ENCODE measurements at regions not wholly inside any gene's neighbourhood (a gene's known extent, or its start where the extent isn't known, plus 50 kb on each side); places are given as distances from the start of the nearest gene placed in this dataset.

DNA sequence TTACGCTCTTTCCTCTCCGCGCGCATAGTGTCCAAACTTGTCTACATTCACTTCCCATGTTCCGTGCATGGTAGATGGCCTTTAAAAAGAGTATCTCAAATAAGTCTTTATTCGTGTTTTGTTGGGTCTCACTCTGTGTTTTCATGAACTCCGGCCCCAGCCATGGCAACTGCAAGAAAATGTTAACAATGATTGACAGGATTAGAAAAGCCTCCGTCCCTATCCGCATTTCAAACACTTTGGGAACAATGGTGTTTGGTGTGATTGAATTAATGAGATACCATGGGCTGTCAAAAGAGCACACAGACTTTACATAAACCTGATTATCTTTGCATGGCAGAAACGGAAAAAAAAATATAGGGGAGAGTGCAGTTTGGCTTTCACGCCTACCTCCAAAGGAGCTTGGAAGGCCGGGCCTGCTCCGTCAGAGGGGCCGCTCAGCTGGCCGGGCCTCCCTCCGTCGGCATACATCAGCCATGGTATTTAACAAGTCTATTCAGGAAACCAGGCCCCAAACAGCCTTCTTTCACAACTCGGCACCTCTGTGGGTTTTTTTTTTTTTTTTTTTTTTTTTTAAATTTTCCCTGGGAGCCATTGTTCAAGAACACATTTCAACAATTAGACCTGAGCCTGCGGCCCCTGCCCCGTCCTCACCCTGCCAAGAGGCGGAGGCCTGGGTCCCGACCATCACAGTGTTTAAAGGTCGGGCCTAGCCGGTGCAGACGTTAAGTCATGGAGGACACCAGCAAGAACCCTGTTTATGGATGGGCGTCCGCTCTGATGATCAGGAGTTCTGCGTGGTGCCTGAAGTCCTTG, 323.8 kb upstream of the IRX4 start:
- H4K20me1 ChIP-seq (ENCODE audit: insufficient read depth, low read length): no peaks in the 10 kb centered on the region
- H3K36me3 ChIP-seq (replicated peaks; ENCODE audit: insufficient read depth, low read length): no peaks in the 10 kb centered on the region
- no peak overlapping the region for H3K4me2 ChIP-seq (ENCODE audit: low read depth, low read length)
- no peaks in the 10 kb centered on the region for H3K79me2 ChIP-seq (ENCODE audit: low read length)
- no peaks in the 10 kb centered on the region for H3K9me2 ChIP-seq (replicated peaks; ENCODE audit: insufficient read depth, low read length)
- H3K27me3 ChIP-seq (replicated peaks; ENCODE audit: insufficient read depth, low read length): no peaks in the 10 kb centered on the region
- DNase-seq: no peak
- H2AFZ ChIP-seq (ENCODE audit: low read length): no peak overlapping the region
- H3K9me3 ChIP-seq (replicated peaks; ENCODE audit: insufficient read depth, low read length): no peaks in the 10 kb centered on the region
- TF ChIP-seq, protein P1, sequence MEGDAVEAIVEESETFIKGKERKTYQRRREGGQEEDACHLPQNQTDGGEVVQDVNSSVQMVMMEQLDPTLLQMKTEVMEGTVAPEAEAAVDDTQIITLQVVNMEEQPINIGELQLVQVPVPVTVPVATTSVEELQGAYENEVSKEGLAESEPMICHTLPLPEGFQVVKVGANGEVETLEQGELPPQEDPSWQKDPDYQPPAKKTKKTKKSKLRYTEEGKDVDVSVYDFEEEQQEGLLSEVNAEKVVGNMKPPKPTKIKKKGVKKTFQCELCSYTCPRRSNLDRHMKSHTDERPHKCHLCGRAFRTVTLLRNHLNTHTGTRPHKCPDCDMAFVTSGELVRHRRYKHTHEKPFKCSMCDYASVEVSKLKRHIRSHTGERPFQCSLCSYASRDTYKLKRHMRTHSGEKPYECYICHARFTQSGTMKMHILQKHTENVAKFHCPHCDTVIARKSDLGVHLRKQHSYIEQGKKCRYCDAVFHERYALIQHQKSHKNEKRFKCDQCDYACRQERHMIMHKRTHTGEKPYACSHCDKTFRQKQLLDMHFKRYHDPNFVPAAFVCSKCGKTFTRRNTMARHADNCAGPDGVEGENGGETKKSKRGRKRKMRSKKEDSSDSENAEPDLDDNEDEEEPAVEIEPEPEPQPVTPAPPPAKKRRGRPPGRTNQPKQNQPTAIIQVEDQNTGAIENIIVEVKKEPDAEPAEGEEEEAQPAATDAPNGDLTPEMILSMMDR (IDR thresholded peaks at IDR 0.05; ENCODE audit: low read length): no peak
- TF ChIP-seq EZH2 (optimal IDR thresholded peaks at IDR 0.05; ENCODE audit: low read depth, low read length) (no peak), EZH2phosphoT487 (IDR thresholded peaks at IDR 0.05; ENCODE audit: low read length) (no peak)
- H3K4me1 ChIP-seq (ENCODE audit: low read length): no peaks in the 10 kb centered on the region
- no peaks in the 10 kb centered on the region for H3F3A ChIP-seq (ENCODE audit: insufficient read depth, low read length)
- H3K27ac ChIP-seq (ENCODE audit: low read length): no peak overlapping the region
- no peak overlapping the region for H3K4me3 ChIP-seq (ENCODE audit: low read length)
- no peak overlapping the region for H3K9ac ChIP-seq (ENCODE audit: low read length)

DNA sequence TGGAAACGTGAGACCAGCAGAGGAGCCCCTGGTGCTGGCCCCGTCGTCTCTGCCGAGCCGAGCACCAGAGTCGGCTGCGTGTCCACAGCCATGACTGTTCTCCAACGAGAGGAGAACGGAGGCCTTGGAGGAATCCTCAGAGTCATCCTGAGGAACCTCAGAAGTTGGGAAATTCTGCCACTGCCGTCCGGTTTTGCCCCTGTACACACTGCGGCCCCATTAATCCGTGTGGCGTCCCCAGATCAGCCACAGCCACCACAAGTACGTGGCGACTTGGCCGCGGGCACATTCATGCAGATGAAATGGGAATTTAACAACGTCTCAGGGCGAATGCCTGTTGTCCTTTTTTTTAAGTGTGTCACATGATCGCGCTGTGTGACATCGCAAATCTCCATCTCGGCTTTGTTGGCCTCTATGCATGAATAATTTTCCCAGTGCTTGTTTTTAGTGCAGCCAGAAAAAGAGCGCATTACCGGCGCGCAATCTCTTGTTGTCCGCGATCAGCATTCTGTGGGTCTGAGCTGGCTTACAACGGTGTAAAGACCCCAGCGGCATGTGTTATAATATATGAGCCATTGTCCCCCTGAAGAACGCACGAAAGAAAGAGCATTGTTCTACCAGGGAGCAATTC, 323.0 kb upstream of the IRX4 start:
- Histone ChIP-seq H3K27ac (ENCODE audit: low read length) (no peak overlapping the region), H2AFZ (ENCODE audit: low read length) (no peak overlapping the region), H3K36me3 (replicated peaks; ENCODE audit: insufficient read depth, low read length) (no peaks in the 10 kb centered on the region), H3K9me3 (replicated peaks; ENCODE audit: insufficient read depth, low read length) (no peaks in the 10 kb centered on the region), H3K4me1 (ENCODE audit: low read length) (no peaks in the 10 kb centered on the region), H3K4me2 (ENCODE audit: low read depth, low read length) (no peak overlapping the region), H3K9ac (ENCODE audit: low read length) (no peak overlapping the region), H4K20me1 (ENCODE audit: insufficient read depth, low read length) (no peaks in the 10 kb centered on the region), H3K9me2 (replicated peaks; ENCODE audit: insufficient read depth, low read length) (no peaks in the 10 kb centered on the region), H3F3A (ENCODE audit: insufficient read depth, low read length) (no peaks in the 10 kb centered on the region), H3K27me3 (replicated peaks; ENCODE audit: insufficient read depth, low read length) (no peaks in the 10 kb centered on the region), H3K79me2 (ENCODE audit: low read length) (no peaks in the 10 kb centered on the region), H3K4me3 (ENCODE audit: low read length) (no peak overlapping the region)
- TF ChIP-seq EZH2 (optimal IDR thresholded peaks at IDR 0.05; ENCODE audit: low read depth, low read length): no peak
- TF ChIP-seq, protein P1 (IDR thresholded peaks at IDR 0.05; ENCODE audit: low read length): no peak
- TF ChIP-seq EZH2phosphoT487 (IDR thresholded peaks at IDR 0.05; ENCODE audit: low read length): no peak
- no peak for DNase-seq

DNA sequence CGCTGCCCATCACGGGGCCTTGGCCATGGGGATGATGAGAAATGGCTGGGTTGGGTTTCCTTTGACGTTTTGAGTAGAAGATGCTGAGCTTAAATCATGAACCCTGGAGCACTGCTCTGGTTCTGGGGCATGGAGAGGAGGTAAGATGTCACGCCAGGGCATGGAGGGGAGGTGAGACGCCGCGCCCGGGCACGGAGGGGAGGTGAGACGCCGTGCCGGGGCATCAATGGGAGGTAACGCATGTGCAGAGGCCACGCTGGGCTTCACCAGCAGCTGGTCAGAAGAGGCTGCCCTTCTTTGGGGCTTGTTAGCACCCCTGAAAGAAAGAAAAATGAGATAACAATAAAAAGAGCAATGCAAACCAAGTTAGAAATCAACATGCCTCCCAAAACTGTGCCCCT, 322.5 kb upstream of the IRX4 start:
- Histone ChIP-seq H3K9me3 (replicated peaks; ENCODE audit: insufficient read depth, low read length) (no peaks in the 10 kb centered on the region), H4K20me1 (ENCODE audit: insufficient read depth, low read length) (no peaks in the 10 kb centered on the region), H3K4me3 (ENCODE audit: low read length) (no peak overlapping the region), H2AFZ (ENCODE audit: low read length) (no peak overlapping the region), H3K27ac (ENCODE audit: low read length) (no peak overlapping the region), H3K79me2 (ENCODE audit: low read length) (no peaks in the 10 kb centered on the region), H3K27me3 (replicated peaks; ENCODE audit: insufficient read depth, low read length) (no peaks in the 10 kb centered on the region), H3F3A (ENCODE audit: insufficient read depth, low read length) (no peaks in the 10 kb centered on the region), H3K4me2 (ENCODE audit: low read depth, low read length) (no peak overlapping the region), H3K9me2 (replicated peaks; ENCODE audit: insufficient read depth, low read length) (no peaks in the 10 kb centered on the region), H3K4me1 (ENCODE audit: low read length) (no peaks in the 10 kb centered on the region), H3K9ac (ENCODE audit: low read length) (no peak overlapping the region), H3K36me3 (replicated peaks; ENCODE audit: insufficient read depth, low read length) (no peaks in the 10 kb centered on the region)
- no peak for TF ChIP-seq EZH2 (optimal IDR thresholded peaks at IDR 0.05; ENCODE audit: low read depth, low read length)
- TF ChIP-seq, protein P1 (IDR thresholded peaks at IDR 0.05; ENCODE audit: low read length): no peak
- TF ChIP-seq EZH2phosphoT487 (IDR thresholded peaks at IDR 0.05; ENCODE audit: low read length): no peak
- DNase-seq: no peak
